Limb (tissue), 2 donors: ENCODE measurements at regions not wholly inside any gene's neighbourhood (a gene's known extent, or its start where the extent isn't known, plus 50 kb on each side); places are given as distances from the start of the nearest gene placed in this dataset.
A peak's percentile ranks its signal among the peaks of the same experiment; 100 is the strongest.
"Not testable (repeated sequence)": the region's sequence is repeated elsewhere in the genome, so short reads cannot be mapped to it uniquely, and the experiment has no call there.

ENCODE experiments used
- DNase-seq, 2 donors: peaks; one replicate each; pipeline ENCODE4 v3.0.0-alpha.2; 2016; ENCODE audit errors: extremely low spot score in 2 of 2

GRCh38 chr16:66116163-66117002, 250.1 kb upstream of the CDH5 start:
- DNase-seq = no peak

GRCh38 chr16:66115373-66115772, 251.1 kb upstream of the CDH5 start:
- DNase-seq = no peak

- DNase-seq = no peak
Observed at GRCh38 chr16:66113223-66113622, 253.3 kb upstream of the CDH5 start.

GRCh38 chr16:66109677-66110076, 256.8 kb upstream of the CDH5 start:
- no peak for DNase-seq

- DNase-seq = no peak
Observed at GRCh38 chr16:66107661-66108060, 258.8 kb upstream of the CDH5 start.

GRCh38 chr16:66103211-66103610, 263.3 kb upstream of the CDH5 start:
- no peak for DNase-seq

- no peak for DNase-seq
Observed at GRCh38 chr16:66099306-66099705, 267.2 kb upstream of the CDH5 start.

GRCh38 chr16:66097751-66098150, 268.7 kb upstream of the CDH5 start:
- DNase-seq = no peak

GRCh38 chr16:66095676-66096075, 270.8 kb upstream of the CDH5 start:
- no peak for DNase-seq

GRCh38 chr16:66093191-66093590, 273.3 kb upstream of the CDH5 start:
- no peak for DNase-seq

- DNase-seq = peak in 1 of 2 donors; percentile 5
Observed at GRCh38 chr16:66091471-66091891, 275.0 kb upstream of the CDH5 start.

GRCh38 chr16:66088681-66089080, 277.8 kb upstream of the CDH5 start:
- no peak for DNase-seq

GRCh38 chr16:66087308-66087707, 279.2 kb upstream of the CDH5 start:
- DNase-seq = no peak

- DNase-seq = no peak
Observed at GRCh38 chr16:66085651-66086050, 280.8 kb upstream of the CDH5 start.

- DNase-seq = not testable (repeated sequence)
Observed at GRCh38 chr16:66084731-66085130, 281.8 kb upstream of the CDH5 start.

- DNase-seq = no peak
Observed at GRCh38 chr16:66084306-66084705, 282.2 kb upstream of the CDH5 start.

- peak in 1 of 2 donors; percentile 19 for DNase-seq
Observed at GRCh38 chr16:66083171-66083570, 283.3 kb upstream of the CDH5 start.

- DNase-seq = no peak
Observed at GRCh38 chr16:66082424-66082823, 284.1 kb upstream of the CDH5 start.

- no peak for DNase-seq
Observed at GRCh38 chr16:66081775-66082366, 284.6 kb upstream of the CDH5 start.

GRCh38 chr16:66079671-66080334, 286.7 kb upstream of the CDH5 start:
- no peak for DNase-seq

GRCh38 chr16:66070140-66070917, 296.2 kb upstream of the CDH5 start:
- peak; percentile 67 to 72 for DNase-seq

GRCh38 chr16:66069587-66069986, 296.9 kb upstream of the CDH5 start:
- peak in 1 of 2 donors; percentile 42 for DNase-seq
